ENCODE measurements at regions not wholly inside any gene's neighbourhood (a gene's known extent, or its start where the extent isn't known, plus 50 kb on each side); places are given as distances from the start of the nearest gene placed in this dataset.

- DNase-seq: no peak
These were observed 154.1 kb downstream of the NUP210 start for GRCh38 chr3:13266005-13266404.

- DNase-seq: no peak
These were observed 154.6 kb downstream of the NUP210 start for GRCh38 chr3:13265507-13265906.

DNA sequence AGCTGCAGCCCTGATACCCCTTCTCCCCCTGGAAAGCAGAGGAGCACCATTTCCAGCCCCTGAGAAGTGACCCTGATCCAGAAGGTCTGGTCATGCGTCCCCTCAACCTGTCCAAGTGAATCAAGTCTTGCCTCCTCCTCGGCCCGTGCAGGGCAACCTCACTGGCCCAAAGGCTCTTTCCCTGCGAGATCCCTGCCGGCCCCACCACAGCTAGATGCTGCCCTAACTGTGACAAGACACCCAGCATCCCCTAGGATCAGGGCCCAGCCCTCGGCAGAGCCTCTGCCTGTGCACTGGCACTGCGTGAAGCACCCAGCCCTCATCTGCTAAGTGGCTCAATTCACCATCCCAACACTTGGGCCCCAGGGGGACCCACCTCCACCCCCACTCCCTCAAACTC is 155.1 kb downstream of the NUP210 start:
- no peak for DNase-seq

GRCh38 chr3:13264468-13264795 is 155.7 kb downstream of the NUP210 start:
- no peak for DNase-seq

DNA sequence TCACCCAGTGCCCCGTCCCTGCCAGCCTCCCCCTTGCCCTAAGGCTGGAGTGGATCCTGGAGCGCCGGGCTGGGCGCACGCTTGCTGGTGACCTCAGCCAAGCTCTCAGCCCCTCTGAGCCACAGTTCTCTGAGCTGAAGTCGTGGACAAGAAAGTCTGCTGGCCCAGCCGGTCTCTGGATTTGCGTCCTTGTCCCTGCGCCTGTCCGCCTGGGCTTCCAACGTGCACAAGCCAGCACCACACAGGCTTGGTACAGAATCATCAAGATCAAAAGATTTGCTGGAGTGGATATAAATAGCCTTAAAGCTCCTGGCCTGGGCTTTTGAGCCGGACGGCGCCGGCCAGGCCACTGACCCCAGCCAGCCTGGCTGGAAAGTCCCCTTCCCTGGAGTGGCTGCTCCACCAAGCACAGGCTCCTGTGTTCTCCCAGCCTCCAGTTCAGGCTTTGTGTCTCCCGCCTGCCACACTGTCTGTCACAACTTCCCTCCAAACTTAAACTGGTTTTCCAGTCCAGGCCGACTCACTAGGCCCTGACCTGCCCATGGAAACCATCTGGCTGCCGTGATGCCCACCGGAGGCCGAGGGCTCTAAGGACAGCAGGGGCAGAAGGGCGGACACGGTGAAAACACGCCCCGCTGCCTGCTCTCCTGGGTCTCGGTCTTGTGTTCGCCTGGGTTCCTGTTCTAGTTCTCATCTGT is 156.2 kb downstream of the NUP210 start:
- DNase-seq: no peak

GRCh38 chr3:13262493-13263211 is 157.5 kb downstream of the NUP210 start:
- DNase-seq: no peak

DNA sequence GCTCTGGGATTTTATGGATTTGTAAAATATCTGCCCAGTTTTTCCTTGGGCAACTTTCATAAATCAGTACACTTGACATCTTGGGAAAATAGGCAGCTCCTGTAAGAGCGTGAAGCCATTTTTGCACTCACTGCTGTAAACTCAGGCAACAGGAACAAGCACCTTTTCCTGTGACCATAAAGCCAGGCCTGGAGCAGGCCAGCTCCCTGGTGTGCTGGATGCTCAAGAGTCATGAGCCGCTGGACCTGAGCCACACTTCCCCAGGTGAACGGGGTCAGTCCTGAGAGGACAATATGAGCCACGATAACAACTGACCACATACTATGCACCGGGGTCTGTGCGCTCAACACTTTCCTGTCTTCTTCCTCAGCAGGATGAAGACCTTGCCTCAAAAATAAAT is 158.2 kb downstream of the NUP210 start:
- no peak for DNase-seq

- DNase-seq: no peak
These were observed 158.9 kb downstream of the NUP210 start for GRCh38 chr3:13261104-13261830.

- no peak for DNase-seq
These were observed 159.6 kb downstream of the NUP210 start for GRCh38 chr3:13260259-13261103.

GRCh38 chr3:13259831-13260230 is 160.3 kb downstream of the NUP210 start:
- DNase-seq: no peak

DNA sequence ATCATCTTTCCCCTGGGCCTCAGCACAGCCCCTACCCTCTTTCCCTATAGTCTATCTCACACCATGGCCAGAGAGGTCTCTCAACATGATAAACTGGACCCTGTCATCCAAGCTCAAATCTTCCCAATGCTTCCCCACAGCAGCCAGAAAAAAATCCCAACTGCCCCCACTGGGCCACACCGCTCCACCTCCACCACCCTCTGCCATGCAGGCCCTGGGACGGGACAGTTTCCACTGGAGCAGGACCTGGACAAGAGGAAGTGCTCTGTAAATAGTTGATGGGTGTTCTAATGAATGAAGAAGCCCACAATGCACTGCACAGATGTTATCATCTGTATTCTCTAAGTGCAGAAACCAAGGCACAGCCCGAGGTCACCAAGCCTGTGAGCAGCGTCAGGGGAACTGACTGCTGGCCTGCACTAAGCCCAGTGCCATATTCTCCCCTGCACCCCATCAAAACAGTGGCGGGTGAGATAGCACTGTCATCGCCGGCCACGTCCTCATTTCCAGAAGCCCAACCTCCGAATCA is 161.1 kb downstream of the NUP210 start:
- no peak for DNase-seq

GRCh38 chr3:13258280-13258679 is 161.8 kb downstream of the NUP210 start:
- no peak for DNase-seq

DNA sequence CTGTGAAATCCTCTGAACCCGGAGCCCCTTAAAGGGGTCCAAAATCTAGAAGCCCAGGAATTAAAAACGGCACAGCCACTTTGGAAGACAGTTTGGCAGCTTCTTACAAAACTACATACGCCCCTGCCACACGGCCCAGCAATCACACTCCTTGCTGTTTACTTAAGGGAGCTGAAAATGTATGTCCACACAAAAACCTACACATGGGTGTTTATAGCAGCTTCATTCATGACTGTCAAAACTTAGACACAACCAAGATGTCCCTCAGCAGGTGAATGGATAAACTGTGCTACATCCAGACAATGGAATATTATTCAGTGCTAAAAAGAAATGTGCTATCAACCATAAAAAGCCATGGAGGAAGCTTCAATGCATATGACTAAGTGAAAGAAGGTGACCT is 162.5 kb downstream of the NUP210 start:
- DNase-seq: no peak

GRCh38 chr3:13256845-13257244 is 163.3 kb downstream of the NUP210 start:
- no peak for DNase-seq

DNA sequence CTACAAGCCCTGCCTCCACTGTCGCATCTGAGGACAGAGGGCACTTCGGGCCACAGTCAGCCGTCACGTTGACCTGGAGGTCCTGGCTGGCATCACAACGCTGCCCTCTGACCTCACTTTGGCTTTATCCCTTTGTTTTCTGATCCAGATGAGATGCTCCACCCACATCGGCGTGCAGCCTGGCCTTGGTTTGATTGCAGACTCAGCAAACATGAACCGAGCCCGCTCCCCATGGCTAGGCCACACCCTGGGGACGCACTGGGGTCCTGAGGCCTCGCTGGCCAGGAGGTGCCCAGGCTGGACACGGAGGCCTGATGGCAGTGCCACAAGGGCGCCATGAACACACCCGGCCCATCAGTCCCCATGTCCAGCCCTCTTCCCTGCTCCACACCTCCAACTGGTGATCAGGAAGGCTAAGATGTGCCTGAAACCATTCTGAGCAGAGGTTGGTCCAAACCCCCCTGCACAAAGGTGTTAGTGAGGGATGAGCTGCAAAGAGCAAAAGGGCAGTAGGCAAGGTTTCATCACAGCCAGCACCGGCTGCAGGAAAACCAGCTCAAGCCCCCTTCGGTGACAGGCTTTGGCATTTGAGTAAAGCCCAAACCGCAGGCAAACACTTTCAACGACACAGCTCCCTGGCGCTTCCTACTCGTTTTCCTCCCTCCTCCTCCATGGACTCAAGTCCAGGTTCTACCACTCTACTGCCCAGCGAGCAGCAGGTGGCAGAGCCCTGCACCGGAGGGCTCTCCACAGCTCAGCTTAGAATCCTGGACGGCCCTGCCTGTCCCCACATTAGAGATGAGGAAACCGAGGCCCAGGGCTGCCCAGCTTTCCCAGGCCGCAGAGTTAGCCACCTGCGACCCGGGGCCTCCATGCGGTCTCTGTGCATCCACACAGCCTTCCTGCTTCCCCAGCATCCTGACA is 165.8 kb downstream of the NUP210 start:
- DNase-seq: no peak

DNA sequence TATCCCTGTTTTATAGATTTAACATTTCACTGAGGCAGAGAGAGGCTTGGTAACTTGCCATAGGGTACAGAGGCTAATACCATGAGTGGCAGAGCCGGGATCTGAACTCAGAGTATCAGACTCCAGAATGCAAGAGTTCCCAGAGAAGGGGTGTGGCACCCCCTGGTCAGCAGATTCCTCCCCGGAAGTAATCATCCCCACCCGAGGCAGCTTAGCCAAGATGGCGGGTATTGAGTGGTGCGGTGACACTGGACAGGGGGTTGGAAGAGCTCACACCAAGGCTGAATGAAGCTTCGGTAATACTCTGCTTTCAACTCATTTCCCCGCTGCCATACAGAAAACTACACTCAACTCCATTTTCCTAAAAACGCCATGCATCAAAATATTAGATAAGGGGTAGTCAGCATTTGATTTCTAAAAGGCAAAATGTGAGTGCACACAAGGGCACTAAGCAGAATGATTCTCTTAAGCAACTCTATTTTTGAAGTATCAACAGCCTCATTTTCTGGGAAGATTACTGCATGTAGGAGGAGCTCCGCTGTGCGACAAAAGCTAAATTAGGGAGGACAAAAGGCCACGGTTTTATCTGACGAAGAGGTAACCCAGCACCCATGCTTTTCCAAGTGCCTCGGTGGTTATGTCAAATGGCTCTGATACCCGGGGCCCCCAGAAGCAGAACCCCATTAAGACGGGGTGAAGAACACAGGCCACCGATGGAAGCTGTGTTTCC is 166.7 kb downstream of the NUP210 start:
- DNase-seq: no peak

DNA sequence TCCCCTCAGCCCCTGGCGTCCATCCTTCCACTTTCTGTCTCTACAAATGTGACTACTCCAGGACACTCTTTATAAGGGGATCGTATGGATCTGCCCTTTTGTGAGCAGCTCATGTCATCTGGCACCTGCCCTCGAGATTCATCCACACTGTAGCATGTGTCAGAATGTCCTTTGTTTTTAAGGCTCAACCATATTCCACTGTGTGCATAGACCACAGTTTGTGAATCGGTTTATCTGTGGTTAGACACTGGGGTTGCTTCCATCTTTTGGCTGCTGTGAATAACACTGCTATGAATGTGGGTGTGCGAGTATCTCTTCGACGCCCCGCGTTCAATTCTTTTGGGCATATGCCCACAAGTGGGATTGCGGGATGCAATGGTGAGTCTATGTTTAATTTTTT is 167.9 kb downstream of the NUP210 start:
- DNase-seq: no peak

DNA sequence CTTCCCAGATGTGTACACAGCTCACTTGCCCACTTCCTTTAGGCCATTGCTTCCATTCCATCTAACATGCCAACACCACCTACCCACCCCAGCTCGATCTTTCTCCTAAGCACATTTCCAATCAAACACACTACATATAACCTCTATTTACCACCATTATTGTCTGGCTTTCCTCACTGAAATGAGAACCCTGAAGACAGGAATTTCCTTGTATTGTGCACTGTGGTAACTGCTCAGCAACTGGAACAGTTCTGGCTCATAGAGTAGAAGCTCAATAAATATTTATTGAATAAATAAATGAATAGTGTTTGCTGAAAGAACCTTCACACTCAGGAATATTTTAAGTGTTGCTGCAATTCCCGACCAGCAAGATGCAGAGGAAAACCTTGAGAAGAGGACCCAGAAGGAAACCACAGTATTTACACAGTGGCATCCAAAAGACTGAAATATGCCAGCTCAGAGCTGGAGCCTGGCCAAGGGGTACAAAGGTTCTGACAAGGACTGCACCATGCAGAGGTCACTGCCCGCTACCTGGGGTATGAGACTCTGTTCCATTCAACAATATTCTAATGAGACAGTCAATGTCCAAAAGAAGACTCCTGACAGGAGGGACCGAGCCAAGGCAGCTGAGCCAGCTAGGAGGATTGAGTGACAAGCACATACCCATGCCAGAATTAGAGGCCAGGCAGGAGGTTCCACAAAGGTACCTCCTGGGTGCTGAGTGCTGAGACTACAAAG is 168.8 kb downstream of the NUP210 start:
- DNase-seq: no peak

- DNase-seq: no peak
These were observed 170.3 kb downstream of the NUP210 start for GRCh38 chr3:13249664-13250390.

- DNase-seq: no peak
These were observed 171.5 kb downstream of the NUP210 start for GRCh38 chr3:13248640-13249039.
